Neural cell (in vitro differentiated cells): ENCODE measurements at regions not wholly inside any gene's neighbourhood (a gene's known extent, or its start where the extent isn't known, plus 50 kb on each side); places are given as distances from the start of the nearest gene placed in this dataset.

Experiments used
- CTCF ChIP-seq: fragments of 450-650 bp; IDR thresholded peaks from 2 replicates; pipeline ENCODE4 v1.5.1; 2014; ENCODE audit warnings: antibody characterized with exemption, mild to moderate bottlenecking, moderate library complexity; ENCODE audit not compliant: poor library complexity, severe bottlenecking
- EP300 ChIP-seq: fragments of 450-650 bp; conservative IDR thresholded peaks from 2 replicates; pipeline ENCODE4 v1.6.1; 2014; ENCODE audit warnings: antibody characterized with exemption, mild to moderate bottlenecking, moderate library complexity; ENCODE audit not compliant: poor library complexity, severe bottlenecking
- EZH2 ChIP-seq: fragments of 200-600, 300-800 bp; shearing (Covaris generic), sonication (generic); IDR thresholded peaks from 2 replicates; pipeline ENCODE4 v1.6.1; 2014; ENCODE audit warnings: antibody characterized with exemption, low read length, borderline replicate concordance, mild to moderate bottlenecking; ENCODE audit not compliant: insufficient read depth, poor library complexity, severe bottlenecking
- MXI1 ChIP-seq: fragments of 450-650 bp; conservative IDR thresholded peaks from 2 replicates; pipeline ENCODE4 v1.6.1; 2014; ENCODE audit warnings: antibody characterized with exemption, mild to moderate bottlenecking; ENCODE audit not compliant: poor library complexity, severe bottlenecking
- POLR2AphosphoS5 ChIP-seq: IDR thresholded peaks from 2 replicates; pipeline ENCODE4 v1.6.1; 2012
- RAD21 ChIP-seq: fragments of 450-650 bp; conservative IDR thresholded peaks from 2 replicates; pipeline ENCODE4 v1.6.1; 2014; ENCODE audit warnings: antibody characterized with exemption, mild to moderate bottlenecking, moderate library complexity
- REST ChIP-seq: IDR thresholded peaks from 2 replicates; pipeline ENCODE4 v1.6.1; 2012; ENCODE audit warnings: borderline replicate concordance

- TF ChIP-seq CTCF (no peak), POLR2AphosphoS5 (no peak), RAD21 (no peak), MXI1 (no peak), EZH2 (no peak), EP300 (no peak), REST (no peak)
Observed at GRCh38 chr5:174455301-174455700, 269.1 kb upstream of the MSX2 start.
